Sigmoid colon (tissue), 6 donors: ENCODE measurements at regions not wholly inside any gene's neighbourhood (a gene's known extent, or its start where the extent isn't known, plus 50 kb on each side); places are given as distances from the start of the nearest gene placed in this dataset.

ENCODE experiments used
- DNase-seq: peaks from one replicate; pipeline ENCODE4 v3.0.0-alpha.2; 2019
- H3K27ac ChIP-seq, 4 donors: fragments of 200-600 bp; sonication (generic); one replicate each; pipeline ENCODE4 v1.5.1; 2016 to 2019; ENCODE audit warnings: mild to moderate bottlenecking in 1 of 4
- H3K27me3 ChIP-seq, 3 donors: fragments of 200-600 bp; sonication (generic); one replicate each; pipeline ENCODE4 v1.5.1; 2019; ENCODE audit warnings: mild to moderate bottlenecking in 1 of 3
- H3K36me3 ChIP-seq, 4 donors: fragments of 200-600 bp; sonication (generic); one replicate each; pipeline ENCODE4 v1.5.1; 2016 to 2019
- H3K4me1 ChIP-seq, 4 donors: fragments of 200-600 bp; sonication (generic); one replicate each; pipeline ENCODE4 v1.5.1; 2017 to 2019
- H3K4me3 ChIP-seq, 4 donors: fragments of 200-600 bp; sonication (generic); one replicate each; pipeline ENCODE4 v1.5.1; 2017 to 2019; ENCODE audit warnings: mild to moderate bottlenecking in 2 of 4, moderate library complexity in 1 of 4
- H3K9me3 ChIP-seq, 4 donors: fragments of 200-600 bp in 3 of 4; sonication (generic) in 3 of 4; one replicate each; pipeline versions ENCODE4 v1.5.1 to v1.6.1; 2013 to 2019
- CTCF ChIP-seq, 4 experiments: fragments of 450-650 bp in 3 of 4; fragments of 200-600 bp in 1 of 4; IDR thresholded peaks; one replicate each; pipeline ENCODE4 v1.5.1; 2016 to 2019; ENCODE audit warnings: antibody characterized with exemption in 4 of 4, mild to moderate bottlenecking in 3 of 4, moderate library complexity in 2 of 4
- EP300 ChIP-seq, 4 donors: sonication (generic); formaldehyde crosslinking; IDR thresholded peaks; one replicate each; pipeline ENCODE4 v1.6.1; 2017; ENCODE audit warnings: antibody characterized with exemption in 4 of 4
- POLR2A ChIP-seq, 2 donors: fragments of 450-650 bp; IDR thresholded peaks; one replicate each; pipeline ENCODE4 v1.6.1; 2016; ENCODE audit warnings: antibody characterized with exemption in 2 of 2, mild to moderate bottlenecking in 2 of 2, moderate library complexity in 2 of 2
- POLR2AphosphoS5 ChIP-seq, 4 donors: sonication (generic); formaldehyde crosslinking; IDR thresholded peaks; one replicate each; pipeline ENCODE4 v1.6.1; 2017; ENCODE audit warnings: antibody characterized with exemption in 4 of 4
- WGBS, 2 donors: extraction: QIAGEN DNeasy Blood & Tissue Kit; methylation state at CpG; one replicate each; pipeline ENCODE4 v1.1.7; 2013; 5-methylcytosine and 5-hydroxymethylcytosine counted together
- intact Hi-C: fragments of 100-400 bp; cut with DNase I; formaldehyde crosslinking; loops from one replicate; pipeline ENCODE4 v1.15.1; 2023
- donor health status: healthy with polysubstance abuse.
- donor health status: healthy.

DNA sequence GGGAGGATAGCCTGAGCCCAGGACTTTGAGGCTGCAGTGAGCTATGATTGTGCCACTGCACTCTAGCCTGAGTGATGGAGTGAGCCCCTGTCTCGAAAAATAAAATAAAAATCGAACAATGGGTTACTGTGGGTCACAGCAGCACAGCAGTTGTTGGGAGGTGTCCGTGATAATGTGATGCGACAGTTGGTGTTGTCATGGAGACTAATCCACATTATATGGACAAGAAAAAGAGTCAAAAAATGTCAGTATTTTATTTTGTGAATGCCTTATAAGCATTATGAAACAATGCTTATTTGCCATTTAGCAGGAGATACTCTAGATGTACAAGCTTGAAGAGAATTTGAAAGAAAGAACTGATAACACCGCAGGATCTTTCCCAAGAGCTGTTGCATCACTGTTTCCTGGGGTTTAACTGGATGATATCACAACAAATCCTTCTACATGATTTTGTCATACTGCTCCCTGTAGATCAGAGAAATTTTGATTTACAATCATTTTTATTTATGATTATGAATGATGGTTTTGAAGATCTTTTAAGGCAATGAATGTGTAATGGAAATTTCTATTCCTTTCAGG, 195.4 kb downstream of the BAMBI start:
- Histone ChIP-seq H3K27ac (no peak overlapping the region), H3K27me3 (no peaks in the 10 kb centered on the region), H3K36me3 (no peaks in the 10 kb centered on the region), H3K9me3 (no peaks in the 10 kb centered on the region), H3K4me3 (no peak overlapping the region), H3K4me1 (no peaks in the 10 kb centered on the region)
- DNase-seq, result no peak
- intact Hi-C loops, result no loop called here
- TF ChIP-seq CTCF (IDR thresholded peaks at IDR 0.05), result no peak
- no peak for TF ChIP-seq POLR2A (IDR thresholded peaks at IDR 0.05)
- no peak for TF ChIP-seq POLR2AphosphoS5 (IDR thresholded peaks at IDR 0.05)
- no peak for TF ChIP-seq EP300 (IDR thresholded peaks at IDR 0.05)
- WGBS, 2 donors, result 89 to 92% methylated on average over 5 of the region's 5 CpGs

DNA sequence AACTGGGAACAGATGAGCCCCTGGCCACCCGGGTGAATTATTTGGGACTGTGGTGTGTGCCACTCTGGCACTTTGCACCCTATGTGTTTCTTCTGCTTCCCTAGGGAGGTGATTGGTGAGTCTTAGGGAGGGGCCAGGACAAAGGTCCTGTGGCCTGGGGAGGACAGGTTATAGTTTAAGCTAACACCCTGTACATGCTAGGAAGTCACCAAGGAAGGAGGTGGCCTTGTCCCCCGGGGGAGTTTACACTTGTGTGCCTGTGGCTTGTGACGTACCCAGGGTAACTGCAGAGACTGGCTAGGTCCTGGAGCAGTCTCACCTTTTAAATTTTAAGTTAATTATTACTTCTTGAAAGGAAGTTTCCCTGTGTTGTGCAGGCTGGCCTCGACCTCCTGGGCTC, 196.2 kb downstream of the BAMBI start:
- H3K27me3 ChIP-seq, result no peaks in the 10 kb centered on the region
- DNase-seq, result no peak
- no peaks in the 10 kb centered on the region for H3K36me3 ChIP-seq
- TF ChIP-seq POLR2AphosphoS5 (IDR thresholded peaks at IDR 0.05), result no peak
- TF ChIP-seq CTCF (IDR thresholded peaks at IDR 0.05), result no peak
- TF ChIP-seq EP300 (IDR thresholded peaks at IDR 0.05), result no peak
- no peak for TF ChIP-seq POLR2A (IDR thresholded peaks at IDR 0.05)
- 15 to 67% methylated on average over 4 of the region's 4 CpGs for WGBS, 2 donors
- intact Hi-C loops, result no loop called here
- no peak overlapping the region for H3K4me3 ChIP-seq
- H3K4me1 ChIP-seq, result no peaks in the 10 kb centered on the region
- no peak overlapping the region for H3K27ac ChIP-seq
- H3K9me3 ChIP-seq, result no peaks in the 10 kb centered on the region

- Histone ChIP-seq H3K4me3 (no peak overlapping the region), H3K27me3 (no peaks in the 10 kb centered on the region), H3K9me3 (no peaks in the 10 kb centered on the region), H3K4me1 (peaks cover 0 to under 1% (median 0%) of the 10 kb centered on the region in 4 donors), H3K27ac (no peak overlapping the region), H3K36me3 (no peaks in the 10 kb centered on the region)
- 92 to 96% methylated on average over 1 of the region's 1 CpG for WGBS, 2 donors
- TF ChIP-seq POLR2AphosphoS5 (IDR thresholded peaks at IDR 0.05) (no peak), POLR2A (IDR thresholded peaks at IDR 0.05) (no peak), CTCF (IDR thresholded peaks at IDR 0.05) (no peak), EP300 (IDR thresholded peaks at IDR 0.05) (no peak)
- DNase-seq, result no peak
- intact Hi-C loops, result no loop called here
Measured at GRCh38 chr10:28874210-28874609, 196.9 kb downstream of the BAMBI start.

- Histone ChIP-seq H3K4me1 (peaks cover 0 to 15% (median 12%) of the 10 kb centered on the region in 4 donors), H3K27me3 (no peaks in the 10 kb centered on the region), H3K4me3 (no peak overlapping the region), H3K36me3 (no peaks in the 10 kb centered on the region), H3K9me3 (no peaks in the 10 kb centered on the region), H3K27ac (no peak overlapping the region)
- TF ChIP-seq POLR2AphosphoS5 (IDR thresholded peaks at IDR 0.05) (no peak), POLR2A (IDR thresholded peaks at IDR 0.05) (no peak), CTCF (IDR thresholded peaks at IDR 0.05) (no peak), EP300 (IDR thresholded peaks at IDR 0.05) (no peak)
- intact Hi-C loops, result no loop called here
- 81 to 90% methylated on average over 14 of the region's 14 CpGs for WGBS, 2 donors
- no peak for DNase-seq
Measured at GRCh38 chr10:28875549-28876081, 198.3 kb downstream of the BAMBI start.
